ENCODE measurements at regions not wholly inside any gene's neighbourhood (a gene's known extent, or its start where the extent isn't known, plus 50 kb on each side); places are given as distances from the start of the nearest gene placed in this dataset.

GRCh38 chr3:107285197-107285596 is 92.0 kb upstream of the CCDC54 start:
- TF ChIP-seq CTCF (conservative IDR thresholded peaks at IDR 0.05) (no peak), ZFX (IDR thresholded peaks at IDR 0.05) (no peak)
